Cardiac fibroblast (primary cell): ENCODE measurements at regions not wholly inside any gene's neighbourhood (a gene's known extent, or its start where the extent isn't known, plus 50 kb on each side); places are given as distances from the start of the nearest gene placed in this dataset.
A peak's percentile ranks its signal among the peaks of the same experiment; 100 is the strongest.

Experiments used
- DNase-seq, 2 donors: peaks; one replicate each; pipeline versions ENCODE4 v3.0.0 to v3.0.0-alpha.2; 2010; ENCODE audit warnings: low read depth in 2 of 2
- H3K4me3 ChIP-seq, 2 donors: replicated peaks in 1 of 2; 1 replicate in 1 of 2; 2 replicates in 1 of 2; pipeline ENCODE4 v1.5.1; 2011; ENCODE audit warnings: low read depth in 2 of 2, low read length in 2 of 2, mild to moderate bottlenecking in 2 of 2, moderate library complexity in 1 of 2
- CTCF ChIP-seq: IDR thresholded peaks from one replicate; pipeline ENCODE4 v1.5.1; 2011; ENCODE audit warnings: low read depth, mild to moderate bottlenecking, low read length, inconsistent platforms

GRCh38 chr11:116459185-116460045, 313.4 kb downstream of the BUD13 start:
- TF ChIP-seq CTCF, result no peak
- DNase-seq, result no peak
- H3K4me3 ChIP-seq, result no peak overlapping the region

- no peak for DNase-seq
- TF ChIP-seq CTCF, result no peak
Measured at GRCh38 chr11:116458546-116458945, 314.2 kb downstream of the BUD13 start.

GRCh38 chr11:116457336-116458007, 315.3 kb downstream of the BUD13 start:
- TF ChIP-seq CTCF, result no peak
- no peak overlapping the region for H3K4me3 ChIP-seq
- no peak for DNase-seq

More at GRCh38 chr11:116458546-116458945, 314.2 kb downstream of the BUD13 start:
- no peak overlapping the region for H3K4me3 ChIP-seq

GRCh38 chr11:116454951-116455350, 317.8 kb downstream of the BUD13 start:
- no peak overlapping the region for H3K4me3 ChIP-seq
- DNase-seq, result no peak
- no peak for TF ChIP-seq CTCF

- no peak overlapping the region for H3K4me3 ChIP-seq
- DNase-seq, result peak; percentile 21 to 52
- TF ChIP-seq CTCF, result peak; percentile 33
Measured at GRCh38 chr11:116454020-116454645, 318.7 kb downstream of the BUD13 start.

- DNase-seq, result no peak
- no peak for TF ChIP-seq CTCF
- no peak overlapping the region for H3K4me3 ChIP-seq
Measured at GRCh38 chr11:116452461-116452860, 320.3 kb downstream of the BUD13 start.
